Natural killer cell (primary cell): ENCODE measurements at regions not wholly inside any gene's neighbourhood (a gene's known extent, or its start where the extent isn't known, plus 50 kb on each side); places are given as distances from the start of the nearest gene placed in this dataset.

Experiments
- ATAC-seq, 3 donors: fragments of 150-1000 bp in 2 of 3; fragments of 200-7000 bp in 1 of 3; cut with Tn5 transposase; 1 replicate in 1 of 3; 2 replicates in 2 of 3; pipeline ENCODE4 v1.10.0; 2021; ENCODE audit warnings: mild to moderate bottlenecking in 2 of 3, moderate library complexity in 2 of 3
- DNase-seq, 2 donors: peaks; one replicate each; pipeline versions ENCODE4 v3.0.0 to v3.0.0-alpha.2; 2013 to 2021; ENCODE audit warnings: mixed read lengths in 1 of 2
- H3K27ac ChIP-seq: one replicate; pipeline ENCODE4 v1.5.1; 2013; ENCODE audit warnings: mild to moderate bottlenecking, low read length
- H3K27me3 ChIP-seq: one replicate; pipeline ENCODE4 v1.6.1; 2013; ENCODE audit warnings: low read length; ENCODE audit not compliant: control insufficient read depth, insufficient read depth
- H3K36me3 ChIP-seq: one replicate; pipeline ENCODE4 v1.6.1; 2013; ENCODE audit warnings: low read length; ENCODE audit not compliant: control insufficient read depth, insufficient read depth
- H3K4me1 ChIP-seq: one replicate; pipeline ENCODE4 v1.6.1; 2013; ENCODE audit warnings: low read length; ENCODE audit not compliant: control insufficient read depth, insufficient read depth
- H3K4me3 ChIP-seq: one replicate; pipeline ENCODE4 v1.5.1; 2013; ENCODE audit warnings: low read length
- H3K9me3 ChIP-seq: one replicate; pipeline ENCODE4 v1.6.1; 2013; ENCODE audit warnings: low read length; ENCODE audit not compliant: control insufficient read depth, insufficient read depth
- H3K27ac Mint-ChIP-seq, 2 donors: one replicate each; pipeline ENCODE4 v1.8.0; 2022; ENCODE audit warnings: mild to moderate bottlenecking in 2 of 2, mixed read lengths in 2 of 2, moderate library complexity in 1 of 2
- H3K27me3 Mint-ChIP-seq, 2 donors: one replicate each; pipeline ENCODE4 v1.8.0; 2022; ENCODE audit warnings: low read depth in 2 of 2, mixed read lengths in 2 of 2
- H3K36me3 Mint-ChIP-seq: one replicate; pipeline ENCODE4 v1.8.0; 2022; ENCODE audit warnings: mixed read lengths
- H3K4me1 Mint-ChIP-seq, 2 donors: one replicate each; pipeline ENCODE4 v1.8.0; 2022; ENCODE audit warnings: mixed read lengths in 2 of 2
- H3K4me3 Mint-ChIP-seq: one replicate; pipeline ENCODE4 v1.8.0; 2022; ENCODE audit warnings: mild to moderate bottlenecking, moderate library complexity, mixed read lengths
- H3K9me3 Mint-ChIP-seq, 2 donors: one replicate each; pipeline ENCODE4 v1.8.0; 2022; ENCODE audit warnings: mixed read lengths in 2 of 2
- WGBS: methylation state at CpG from one replicate; pipeline ENCODE4 v1.1.7; 2013; ENCODE audit warnings: missing lambda C conversion rate; ENCODE audit not compliant: insufficient coverage; 5-methylcytosine and 5-hydroxymethylcytosine counted together
- intact Hi-C: fragments of 100-400 bp; cut with micrococcal nuclease; formaldehyde crosslinking; loops from one replicate; pipeline ENCODE4 v1.14.2; 2022
- TF ChIP-seq, protein P1 (sequence below): fragments of 200-600 bp; IDR thresholded peaks from one replicate; pipeline ENCODE4 v1.8.0; 2022; ENCODE audit warnings: antibody characterized with exemption

DNA sequence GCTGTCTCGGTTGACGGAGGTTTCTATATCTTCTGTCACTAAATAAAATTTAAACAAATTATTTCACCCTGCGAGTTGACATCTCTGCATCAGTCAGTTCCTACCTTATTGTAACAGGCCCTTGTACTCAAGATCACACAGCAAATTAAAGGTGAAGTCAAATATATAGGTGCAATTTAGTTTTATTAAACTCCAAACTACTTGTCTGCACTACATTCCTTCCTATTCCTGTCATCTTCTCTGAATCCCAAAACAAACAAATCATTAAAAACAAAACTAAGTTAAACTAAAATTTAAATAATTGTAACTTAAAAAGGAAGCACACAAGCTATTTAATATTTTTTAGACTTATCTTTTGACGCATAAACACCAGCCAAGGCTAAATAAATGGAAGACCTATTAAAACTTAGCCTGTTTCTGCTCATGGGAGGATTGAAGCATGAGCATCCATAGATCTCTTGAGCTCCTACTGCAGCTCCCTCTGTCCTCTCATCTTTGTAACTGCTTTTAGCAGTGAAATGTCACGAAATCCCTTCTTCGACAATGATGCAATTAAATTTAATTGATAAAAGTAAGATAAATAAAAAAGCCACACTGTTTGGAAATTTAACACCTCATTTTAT is 1152.3 kb upstream of the GJE1 start:
- WGBS, result 69% methylated on average over 4 of the region's 6 CpGs

DNA sequence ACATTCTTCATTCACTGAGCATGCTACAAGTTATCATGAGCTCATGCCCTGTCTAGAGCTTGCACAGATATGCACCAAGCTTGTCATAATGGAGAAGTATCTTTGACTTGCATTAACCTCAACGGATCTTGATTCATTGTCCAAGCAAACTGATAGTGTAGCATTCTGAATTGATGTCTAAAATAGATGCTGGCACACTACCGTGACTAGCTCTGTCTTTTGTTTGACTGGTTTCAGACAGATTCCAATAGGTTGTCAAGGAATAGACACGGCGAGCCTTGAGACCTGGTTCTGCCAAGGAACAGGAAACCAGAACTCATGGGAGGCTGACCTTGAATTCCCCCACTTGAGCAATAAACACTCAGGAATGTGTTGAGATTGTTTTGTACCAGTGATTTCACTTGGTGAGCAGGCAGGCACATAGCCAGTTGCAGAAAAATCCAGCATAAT is 1153.1 kb upstream of the GJE1 start:
- H3K36me3 Mint-ChIP-seq, result no peaks in the 10 kb centered on the region
- no peak for DNase-seq
- Histone ChIP-seq H3K9me3 (no peaks in the 10 kb centered on the region), H3K27me3 (no peaks in the 10 kb centered on the region), H3K36me3 (no peaks in the 10 kb centered on the region), H3K4me1 (no peaks in the 10 kb centered on the region), H3K27ac (no peak overlapping the region), H3K4me3 (no peak overlapping the region)
- no peaks in the 10 kb centered on the region for H3K27me3 Mint-ChIP-seq
- H3K4me1 Mint-ChIP-seq, result no peaks in the 10 kb centered on the region
- no peak overlapping the region for H3K27ac Mint-ChIP-seq
- H3K4me3 Mint-ChIP-seq, result no peak overlapping the region
- ATAC-seq, result no peak
- TF ChIP-seq, protein P1, sequence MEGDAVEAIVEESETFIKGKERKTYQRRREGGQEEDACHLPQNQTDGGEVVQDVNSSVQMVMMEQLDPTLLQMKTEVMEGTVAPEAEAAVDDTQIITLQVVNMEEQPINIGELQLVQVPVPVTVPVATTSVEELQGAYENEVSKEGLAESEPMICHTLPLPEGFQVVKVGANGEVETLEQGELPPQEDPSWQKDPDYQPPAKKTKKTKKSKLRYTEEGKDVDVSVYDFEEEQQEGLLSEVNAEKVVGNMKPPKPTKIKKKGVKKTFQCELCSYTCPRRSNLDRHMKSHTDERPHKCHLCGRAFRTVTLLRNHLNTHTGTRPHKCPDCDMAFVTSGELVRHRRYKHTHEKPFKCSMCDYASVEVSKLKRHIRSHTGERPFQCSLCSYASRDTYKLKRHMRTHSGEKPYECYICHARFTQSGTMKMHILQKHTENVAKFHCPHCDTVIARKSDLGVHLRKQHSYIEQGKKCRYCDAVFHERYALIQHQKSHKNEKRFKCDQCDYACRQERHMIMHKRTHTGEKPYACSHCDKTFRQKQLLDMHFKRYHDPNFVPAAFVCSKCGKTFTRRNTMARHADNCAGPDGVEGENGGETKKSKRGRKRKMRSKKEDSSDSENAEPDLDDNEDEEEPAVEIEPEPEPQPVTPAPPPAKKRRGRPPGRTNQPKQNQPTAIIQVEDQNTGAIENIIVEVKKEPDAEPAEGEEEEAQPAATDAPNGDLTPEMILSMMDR, result no peak
- 80% methylated on average over 4 of the region's 4 CpGs for WGBS
- peaks cover 2 to 4% of the 10 kb centered on the region in 2 donors for H3K9me3 Mint-ChIP-seq
- intact Hi-C loops, result no loop called here

More for the DNA sequence above, 1152.3 kb upstream of the GJE1 start:
- no peak overlapping the region for H3K4me3 Mint-ChIP-seq
- H3K36me3 ChIP-seq, result no peaks in the 10 kb centered on the region
- H3K4me3 ChIP-seq, result no peak overlapping the region
- H3K4me1 Mint-ChIP-seq, result no peaks in the 10 kb centered on the region
- no peak overlapping the region for H3K27ac ChIP-seq
- H3K9me3 ChIP-seq, result no peaks in the 10 kb centered on the region
- H3K27ac Mint-ChIP-seq, result no peak overlapping the region
- no peak for DNase-seq
- no peaks in the 10 kb centered on the region for H3K36me3 Mint-ChIP-seq
- intact Hi-C loops, result no loop called here
- TF ChIP-seq, protein P1, result no peak
- no peaks in the 10 kb centered on the region for H3K27me3 ChIP-seq
- ATAC-seq, result no peak
- H3K9me3 Mint-ChIP-seq, result peaks cover 3 to 4% of the 10 kb centered on the region in 2 donors
- H3K4me1 ChIP-seq, result no peaks in the 10 kb centered on the region
- H3K27me3 Mint-ChIP-seq, result no peaks in the 10 kb centered on the region

DNA sequence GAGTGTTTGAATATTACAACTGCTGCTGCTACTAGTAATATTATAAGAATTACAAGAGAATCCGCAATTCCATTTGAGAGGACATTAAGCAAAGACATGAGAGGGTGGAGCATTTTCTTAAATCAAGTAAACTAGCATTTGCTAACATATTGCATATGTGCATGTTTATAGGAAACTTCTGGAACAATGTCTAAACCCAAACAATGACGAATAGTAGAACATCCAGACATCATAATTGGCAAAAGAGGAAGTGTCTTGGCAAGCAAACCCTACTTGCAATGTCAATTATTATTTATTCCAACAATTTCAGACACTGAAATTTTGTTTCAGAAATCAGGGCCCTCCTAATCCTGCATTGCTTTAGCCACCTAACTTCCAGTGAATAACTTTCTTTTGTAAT is 1155.3 kb upstream of the GJE1 start:
- H3K9me3 ChIP-seq, result no peaks in the 10 kb centered on the region
- TF ChIP-seq, protein P1, result no peak
- Mint-ChIP-seq H3K27ac (no peak overlapping the region), H3K4me3 (no peak overlapping the region), H3K9me3 (peaks cover 2 to 4% of the 10 kb centered on the region in 2 donors), H3K4me1 (no peaks in the 10 kb centered on the region), H3K36me3 (no peaks in the 10 kb centered on the region), H3K27me3 (no peaks in the 10 kb centered on the region)
- H3K27me3 ChIP-seq, result no peaks in the 10 kb centered on the region
- 14% methylated on average over 1 of the region's 2 CpGs for WGBS
- ATAC-seq (no peak), DNase-seq (no peak)
- intact Hi-C loops, result no loop called here
- no peaks in the 10 kb centered on the region for H3K4me1 ChIP-seq
- no peaks in the 10 kb centered on the region for H3K36me3 ChIP-seq
- H3K27ac ChIP-seq, result no peak overlapping the region
- H3K4me3 ChIP-seq, result no peak overlapping the region

DNA sequence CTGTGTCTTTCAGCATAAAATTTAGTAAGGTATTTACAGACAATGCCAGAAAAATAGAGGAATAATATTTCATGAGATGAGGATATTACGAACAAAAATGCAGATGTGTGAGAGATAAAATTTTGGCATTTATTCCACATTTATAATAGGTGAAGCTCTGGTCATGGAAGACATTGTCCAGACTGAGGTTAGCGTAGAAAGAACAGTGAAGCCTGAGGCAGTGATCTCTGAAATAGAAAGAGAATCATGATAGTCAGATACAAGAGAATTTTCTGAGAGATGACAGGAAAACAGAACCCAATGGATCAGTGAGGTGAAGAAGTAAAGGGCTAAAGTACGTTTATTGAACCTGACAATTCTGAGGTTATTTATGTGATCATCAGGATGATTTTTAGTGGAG is 1155.9 kb upstream of the GJE1 start:
- Histone ChIP-seq H3K4me3 (no peak overlapping the region), H3K36me3 (no peaks in the 10 kb centered on the region), H3K27me3 (no peaks in the 10 kb centered on the region), H3K9me3 (no peaks in the 10 kb centered on the region), H3K27ac (no peak overlapping the region), H3K4me1 (no peaks in the 10 kb centered on the region)
- 73% methylated on average over 2 of the region's 3 CpGs for WGBS
- Mint-ChIP-seq H3K27me3 (no peaks in the 10 kb centered on the region), H3K4me3 (no peak overlapping the region), H3K9me3 (peaks cover 5 to 7% of the 10 kb centered on the region in 2 donors), H3K27ac (no peak overlapping the region), H3K36me3 (no peaks in the 10 kb centered on the region), H3K4me1 (no peaks in the 10 kb centered on the region)
- no peak for DNase-seq
- ATAC-seq, result no peak
- intact Hi-C loops, result no loop called here
- TF ChIP-seq, protein P1, result no peak
